Right lobe of liver (tissue), 4 donors: ENCODE measurements at regions not wholly inside any gene's neighbourhood (a gene's known extent, or its start where the extent isn't known, plus 50 kb on each side); places are given as distances from the start of the nearest gene placed in this dataset.

Experiments
- POLR2A ChIP-seq: fragments of 450-650 bp; IDR thresholded peaks from one replicate; pipeline ENCODE4 v1.6.1; 2017; ENCODE audit warnings: antibody characterized with exemption, mild to moderate bottlenecking
- TF ChIP-seq, protein P1 (sequence below), 4 donors: fragments of 200-600 bp in 3 of 4; fragments of 450-650 bp in 1 of 4; IDR thresholded peaks; one replicate each; pipeline versions ENCODE4 v1.5.1 to v1.8.0; 2016 to 2022; ENCODE audit warnings: antibody characterized with exemption in 4 of 4, mild to moderate bottlenecking in 2 of 4
- donor health status: DM: no; HTN: no; CAD: no.
- donor health status: DM: no; HTN: no; CAD: no.
- donor health status: DM: no; HTN: yes; CAD: no.

GRCh38 chr16:5966004-5966403 lies 868.4 kb upstream of the EEF2KMT start:
- TF ChIP-seq, protein P1, sequence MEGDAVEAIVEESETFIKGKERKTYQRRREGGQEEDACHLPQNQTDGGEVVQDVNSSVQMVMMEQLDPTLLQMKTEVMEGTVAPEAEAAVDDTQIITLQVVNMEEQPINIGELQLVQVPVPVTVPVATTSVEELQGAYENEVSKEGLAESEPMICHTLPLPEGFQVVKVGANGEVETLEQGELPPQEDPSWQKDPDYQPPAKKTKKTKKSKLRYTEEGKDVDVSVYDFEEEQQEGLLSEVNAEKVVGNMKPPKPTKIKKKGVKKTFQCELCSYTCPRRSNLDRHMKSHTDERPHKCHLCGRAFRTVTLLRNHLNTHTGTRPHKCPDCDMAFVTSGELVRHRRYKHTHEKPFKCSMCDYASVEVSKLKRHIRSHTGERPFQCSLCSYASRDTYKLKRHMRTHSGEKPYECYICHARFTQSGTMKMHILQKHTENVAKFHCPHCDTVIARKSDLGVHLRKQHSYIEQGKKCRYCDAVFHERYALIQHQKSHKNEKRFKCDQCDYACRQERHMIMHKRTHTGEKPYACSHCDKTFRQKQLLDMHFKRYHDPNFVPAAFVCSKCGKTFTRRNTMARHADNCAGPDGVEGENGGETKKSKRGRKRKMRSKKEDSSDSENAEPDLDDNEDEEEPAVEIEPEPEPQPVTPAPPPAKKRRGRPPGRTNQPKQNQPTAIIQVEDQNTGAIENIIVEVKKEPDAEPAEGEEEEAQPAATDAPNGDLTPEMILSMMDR (IDR thresholded peaks at IDR 0.05), result no peak
- TF ChIP-seq POLR2A, result no peak
